GM18499 (cell line): ENCODE measurements at regions not wholly inside any gene's neighbourhood (a gene's known extent, or its start where the extent isn't known, plus 50 kb on each side); places are given as distances from the start of the nearest gene placed in this dataset.

Experiments used
- ATAC-seq: cut with Tn5 transposase; IDR thresholded peaks from one replicate; pipeline ENCODE4 v1.9.1; 2021; ENCODE audit warnings: moderate number of reproducible peaks; ENCODE audit not compliant: insufficient read depth, unreplicated experiment

DNA sequence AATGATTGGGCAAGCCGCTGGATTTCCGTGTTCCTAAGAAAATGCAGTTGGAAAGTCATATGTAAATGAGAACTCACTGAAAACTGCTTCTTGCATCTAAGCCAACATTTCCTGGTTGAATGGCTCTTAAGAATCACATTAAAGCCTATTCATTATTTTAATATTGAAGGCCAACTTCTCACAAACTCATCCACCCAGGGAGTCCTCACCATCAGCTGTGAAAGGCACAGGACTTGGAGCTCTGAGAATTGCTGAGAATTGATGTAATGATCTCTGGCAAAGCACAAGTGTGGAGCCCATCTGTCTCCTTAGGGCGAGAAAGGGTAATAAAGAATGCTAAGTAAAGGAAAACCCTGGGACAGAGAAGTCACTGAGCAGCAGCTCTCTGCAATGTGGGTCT is 55.9 kb upstream of the APCDD1 start:
- no peak for ATAC-seq

DNA sequence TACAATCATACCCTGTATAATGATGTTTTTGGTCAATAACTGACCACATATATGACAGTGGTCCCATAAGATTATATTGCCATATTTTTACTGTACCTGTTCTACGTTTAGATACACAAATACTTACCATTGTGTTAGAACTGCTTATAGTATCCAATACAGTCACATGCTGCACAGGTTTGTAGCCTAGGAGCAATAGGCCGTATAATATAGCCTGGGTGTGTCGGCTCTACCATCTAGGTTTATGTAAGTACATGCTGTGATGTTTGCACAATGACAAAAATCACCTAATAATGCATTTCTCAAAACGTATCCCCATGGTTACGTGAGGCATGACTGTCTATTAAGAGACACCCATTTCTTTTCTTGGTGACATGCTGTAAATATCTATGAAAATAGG is 55.0 kb upstream of the APCDD1 start:
- no peak for ATAC-seq

DNA sequence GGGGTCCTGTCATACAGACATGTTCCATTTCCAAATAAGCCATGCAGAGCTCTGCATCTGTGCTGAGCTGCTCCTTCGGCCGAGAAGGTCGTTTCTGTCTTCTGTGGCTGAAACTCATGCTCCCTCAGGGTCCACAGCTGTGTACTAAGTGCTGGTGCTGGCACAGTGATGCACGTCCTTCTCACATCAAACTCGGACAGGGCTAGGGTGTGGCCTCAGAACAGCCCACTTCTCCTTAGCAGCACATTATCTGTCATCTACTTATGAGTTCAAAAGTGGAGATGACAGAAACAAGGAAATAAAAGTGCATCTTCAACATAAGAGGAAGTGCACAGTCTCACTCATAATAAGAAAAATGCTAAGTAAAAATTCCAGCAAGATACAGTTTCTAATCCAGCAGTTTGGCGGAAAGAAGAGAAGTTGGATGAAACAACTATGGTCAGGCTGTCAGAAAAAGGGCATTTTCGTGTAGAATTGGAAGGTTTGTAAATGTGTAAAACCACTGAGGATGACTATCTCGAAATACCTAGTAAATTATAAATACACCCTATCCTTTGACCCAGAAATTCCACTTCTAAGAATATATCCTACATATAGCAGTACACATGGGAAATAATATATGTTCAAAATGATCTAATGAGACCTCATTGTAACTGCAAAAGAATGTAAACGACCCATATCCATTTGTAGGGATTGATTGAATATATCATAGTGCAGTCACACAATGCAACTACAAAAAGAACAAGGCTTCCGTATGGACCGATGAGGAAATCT is 53.7 kb upstream of the APCDD1 start:
- ATAC-seq: no peak

DNA sequence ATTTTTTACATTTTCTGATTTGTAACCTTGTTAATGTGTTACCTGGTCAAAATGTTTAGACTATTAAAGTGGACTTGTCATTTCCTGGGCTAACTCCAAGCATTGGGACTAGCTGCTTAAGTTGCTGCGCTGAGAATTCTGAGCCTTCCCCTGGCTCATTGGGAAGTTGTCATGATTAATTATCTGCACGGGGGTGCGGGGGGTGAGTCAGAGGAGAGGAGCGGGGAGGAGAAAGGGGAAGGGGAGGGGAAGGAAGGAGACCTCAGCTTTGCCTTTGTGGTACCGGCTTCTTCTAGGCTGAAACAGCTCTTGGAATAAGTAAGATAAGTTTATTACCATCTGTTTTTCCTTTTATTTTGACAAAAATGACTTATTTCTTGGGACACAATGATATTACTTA is 52.9 kb upstream of the APCDD1 start:
- no peak for ATAC-seq

DNA sequence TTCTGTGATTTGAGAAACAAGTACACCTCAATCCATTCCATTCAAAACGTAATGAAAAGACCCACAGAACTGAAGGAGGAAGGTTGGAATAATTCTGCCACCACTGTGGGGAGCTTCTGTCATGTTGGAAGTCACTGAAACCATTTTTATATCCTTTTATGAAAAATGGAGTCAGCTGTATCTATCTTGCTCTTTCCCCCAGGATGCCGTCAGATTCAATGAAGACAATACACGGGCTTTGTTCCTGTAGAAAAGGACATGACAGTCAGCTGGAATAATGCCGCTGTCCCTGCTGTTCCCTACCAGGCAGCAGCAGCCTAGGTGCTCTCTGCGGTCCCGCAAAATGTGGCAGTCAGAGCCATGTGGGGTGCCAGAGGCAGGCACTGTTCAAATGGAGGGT is 52.5 kb upstream of the APCDD1 start:
- ATAC-seq: no peak

DNA sequence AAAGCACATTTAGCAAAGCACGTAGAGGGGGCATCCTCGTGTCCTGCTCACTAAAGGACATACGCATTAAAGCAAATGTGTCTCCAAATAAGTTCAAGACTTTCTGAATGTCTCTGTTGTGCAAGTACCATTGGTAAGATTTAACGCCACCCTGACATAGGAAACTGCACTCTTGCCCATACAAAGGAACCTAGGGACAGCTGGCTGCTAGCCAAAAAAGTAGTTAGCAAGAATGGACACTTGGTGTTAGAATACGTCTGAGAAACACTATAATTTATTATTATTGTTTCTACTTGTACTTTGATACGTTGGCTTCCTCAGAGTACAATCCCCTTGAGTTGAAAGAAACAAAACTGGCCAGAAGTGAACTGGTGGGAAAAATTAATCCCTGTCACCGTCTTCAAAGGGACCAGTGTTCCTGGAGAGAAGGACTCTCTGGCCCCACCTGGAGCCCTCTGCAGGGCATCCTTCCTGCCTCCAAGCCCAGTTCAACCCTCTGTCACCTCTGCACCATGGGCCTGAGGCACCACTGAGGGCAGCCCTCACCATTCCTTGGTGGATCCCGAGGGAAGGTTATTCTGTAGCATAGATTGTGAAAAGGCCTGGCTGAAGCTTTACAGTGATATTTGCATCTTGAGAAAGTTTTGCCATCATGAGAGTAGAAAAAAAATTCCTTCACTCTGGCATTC is 51.4 kb upstream of the APCDD1 start:
- ATAC-seq: no peak

DNA sequence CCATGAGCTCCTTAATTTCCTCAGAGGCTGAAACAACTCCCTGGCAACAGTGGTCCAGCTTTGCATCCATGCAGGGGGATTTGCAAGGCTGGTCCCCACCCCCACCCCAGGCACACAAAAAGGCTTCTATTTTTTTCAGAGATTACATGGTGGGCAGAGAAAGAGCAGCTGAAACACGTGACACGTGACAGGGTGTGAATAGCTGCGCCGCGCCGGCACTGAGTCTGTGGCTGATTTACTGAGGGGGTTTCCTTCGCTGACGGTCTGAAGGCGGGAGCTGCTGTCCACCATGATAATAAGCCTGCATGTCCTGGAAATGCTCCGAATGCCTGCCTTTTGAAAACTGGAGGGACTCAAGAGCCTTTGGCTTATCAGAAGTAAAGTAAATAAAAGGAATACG is 50.7 kb upstream of the APCDD1 start:
- no peak for ATAC-seq

DNA sequence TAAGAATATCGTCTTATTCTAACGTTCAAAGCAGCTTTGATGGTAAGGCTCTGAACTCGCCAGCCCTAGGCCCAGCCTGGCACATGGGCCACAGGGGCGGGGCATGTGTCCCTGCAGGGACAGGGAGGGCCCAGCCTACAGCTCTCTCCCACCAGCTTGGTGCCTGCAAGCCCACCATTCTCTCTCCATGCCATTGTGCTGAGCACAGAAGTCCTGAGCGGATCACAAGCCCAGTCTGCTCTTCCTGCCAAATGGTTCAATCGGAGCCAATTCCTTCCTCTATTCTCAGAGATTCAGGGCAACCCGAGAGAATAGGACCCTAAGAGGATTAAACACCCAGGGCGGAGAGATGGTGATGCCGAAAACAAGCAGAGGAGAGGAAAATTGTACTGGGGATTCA is 50.3 kb upstream of the APCDD1 start:
- ATAC-seq: no peak
